ENCODE measurements at regions not wholly inside any gene's neighbourhood (a gene's known extent, or its start where the extent isn't known, plus 50 kb on each side); places are given as distances from the start of the nearest gene placed in this dataset.

DNA sequence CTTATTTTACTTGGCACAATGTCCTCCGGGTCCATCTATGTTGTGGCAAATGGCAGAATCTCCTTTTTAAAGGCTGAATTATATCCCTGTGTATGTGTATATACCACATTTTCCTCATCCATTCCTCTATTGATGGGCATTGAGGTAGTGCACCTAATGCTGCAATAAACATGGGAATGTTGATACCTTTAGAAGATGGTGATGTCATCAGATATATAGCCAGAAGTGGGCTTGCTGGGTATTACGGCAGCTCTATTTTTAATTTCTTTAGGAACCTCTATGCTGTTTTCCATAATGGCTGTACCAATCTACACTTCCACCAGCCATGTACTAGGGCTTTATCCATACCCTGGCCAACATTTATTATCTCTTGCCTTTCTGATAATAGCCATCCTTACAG, 315.7 kb downstream of the FOXA2 start:
- no peaks in the 10 kb centered on the region for H3K36me3 ChIP-seq (ENCODE audit: control insufficient read depth, low read depth, low read length)
- no peak overlapping the region for H3K4me3 ChIP-seq (ENCODE audit: low read length)
- no peaks in the 10 kb centered on the region for H3K27me3 ChIP-seq (ENCODE audit: control insufficient read depth, insufficient read depth, low read length)
- no peak overlapping the region for H3K27ac ChIP-seq (ENCODE audit: low read length)
- no peak overlapping the region for H3K9ac ChIP-seq (ENCODE audit: low read length)
- no peaks in the 10 kb centered on the region for H3K4me1 ChIP-seq (ENCODE audit: control insufficient read depth, low read depth, low read length)
- no peaks in the 10 kb centered on the region for H3K9me3 ChIP-seq (ENCODE audit: control insufficient read depth, low read depth, low read length)

GRCh38 chr20:22264917-22265316, 319.5 kb downstream of the FOXA2 start:
- H3K4me3 ChIP-seq (ENCODE audit: low read length), result no peak overlapping the region
- H3K27ac ChIP-seq (ENCODE audit: low read length), result no peak overlapping the region
- H3K9ac ChIP-seq (ENCODE audit: low read length), result no peak overlapping the region
- no peaks in the 10 kb centered on the region for H3K36me3 ChIP-seq (ENCODE audit: control insufficient read depth, low read depth, low read length)
- H3K9me3 ChIP-seq (ENCODE audit: control insufficient read depth, low read depth, low read length), result no peaks in the 10 kb centered on the region
- H3K4me1 ChIP-seq (ENCODE audit: control insufficient read depth, low read depth, low read length), result no peaks in the 10 kb centered on the region
- H3K27me3 ChIP-seq (ENCODE audit: control insufficient read depth, insufficient read depth, low read length), result no peaks in the 10 kb centered on the region

DNA sequence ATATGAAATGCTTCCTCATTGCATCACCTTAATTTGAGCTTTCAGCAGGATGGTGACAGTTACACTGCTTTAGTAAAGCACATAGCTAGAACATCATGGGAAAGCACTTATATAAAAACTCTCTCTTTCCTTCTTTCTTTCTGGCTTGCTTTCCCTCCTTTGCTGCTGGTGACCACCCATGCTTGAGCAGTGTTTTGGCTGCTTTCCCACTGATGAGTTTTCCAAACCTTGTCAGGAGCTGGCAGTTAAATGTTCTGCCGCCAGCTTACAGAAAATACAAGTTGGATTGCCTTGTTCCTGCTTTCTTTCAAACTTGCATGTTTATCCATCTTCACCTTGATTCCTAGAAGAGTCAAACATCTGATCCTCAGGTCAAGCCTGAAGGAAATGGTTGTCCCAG, 323.9 kb downstream of the FOXA2 start:
- Histone ChIP-seq H3K27ac (ENCODE audit: low read length) (no peak overlapping the region), H3K4me3 (ENCODE audit: low read length) (no peak overlapping the region), H3K36me3 (ENCODE audit: control insufficient read depth, low read depth, low read length) (no peaks in the 10 kb centered on the region), H3K27me3 (ENCODE audit: control insufficient read depth, insufficient read depth, low read length) (no peaks in the 10 kb centered on the region), H3K9ac (ENCODE audit: low read length) (no peak overlapping the region), H3K4me1 (ENCODE audit: control insufficient read depth, low read depth, low read length) (no peaks in the 10 kb centered on the region), H3K9me3 (ENCODE audit: control insufficient read depth, low read depth, low read length) (no peaks in the 10 kb centered on the region)

GRCh38 chr20:22257912-22258311, 326.5 kb downstream of the FOXA2 start:
- Histone ChIP-seq H3K9me3 (ENCODE audit: control insufficient read depth, low read depth, low read length) (no peaks in the 10 kb centered on the region), H3K4me3 (ENCODE audit: low read length) (no peak overlapping the region), H3K4me1 (ENCODE audit: control insufficient read depth, low read depth, low read length) (no peaks in the 10 kb centered on the region), H3K27me3 (ENCODE audit: control insufficient read depth, insufficient read depth, low read length) (no peaks in the 10 kb centered on the region), H3K9ac (ENCODE audit: low read length) (no peak overlapping the region), H3K27ac (ENCODE audit: low read length) (no peak overlapping the region), H3K36me3 (ENCODE audit: control insufficient read depth, low read depth, low read length) (no peaks in the 10 kb centered on the region)

GRCh38 chr20:22248051-22248667, 336.2 kb downstream of the FOXA2 start:
- no peak overlapping the region for H3K4me3 ChIP-seq (ENCODE audit: low read length)
- no peaks in the 10 kb centered on the region for H3K27me3 ChIP-seq (ENCODE audit: control insufficient read depth, insufficient read depth, low read length)

DNA sequence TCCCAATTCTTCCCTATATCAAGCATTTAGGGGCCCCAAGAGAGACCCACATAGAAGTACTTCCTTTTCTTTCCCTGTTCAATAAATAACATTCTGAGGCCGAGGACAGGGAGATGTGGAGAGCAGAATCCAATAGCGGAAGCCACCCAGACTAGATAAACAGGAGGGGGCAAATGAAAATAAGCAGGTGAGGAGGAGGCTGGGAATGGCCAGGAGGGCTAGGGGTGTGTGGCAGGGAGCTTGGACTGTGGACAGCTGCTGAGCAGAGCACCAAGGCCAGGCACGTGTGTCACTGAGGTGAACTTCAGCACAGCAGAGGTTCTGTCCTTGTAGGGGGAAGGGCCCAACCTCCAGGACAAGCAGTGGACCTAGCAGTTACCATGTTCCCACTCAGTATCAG, 339.2 kb downstream of the FOXA2 start:
- H3K9ac ChIP-seq (ENCODE audit: low read length), result no peak overlapping the region
- no peak overlapping the region for H3K4me3 ChIP-seq (ENCODE audit: low read length)
- no peaks in the 10 kb centered on the region for H3K27me3 ChIP-seq (ENCODE audit: control insufficient read depth, insufficient read depth, low read length)
- H3K9me3 ChIP-seq (ENCODE audit: control insufficient read depth, low read depth, low read length), result no peaks in the 10 kb centered on the region
- H3K4me1 ChIP-seq (ENCODE audit: control insufficient read depth, low read depth, low read length), result no peaks in the 10 kb centered on the region
- no peak overlapping the region for H3K27ac ChIP-seq (ENCODE audit: low read length)
- H3K36me3 ChIP-seq (ENCODE audit: control insufficient read depth, low read depth, low read length), result no peaks in the 10 kb centered on the region

More at GRCh38 chr20:22248051-22248667, 336.2 kb downstream of the FOXA2 start:
- Histone ChIP-seq H3K4me1 (ENCODE audit: control insufficient read depth, low read depth, low read length) (no peaks in the 10 kb centered on the region), H3K9ac (ENCODE audit: low read length) (no peak overlapping the region), H3K9me3 (ENCODE audit: control insufficient read depth, low read depth, low read length) (no peaks in the 10 kb centered on the region), H3K27ac (ENCODE audit: low read length) (no peak overlapping the region), H3K36me3 (ENCODE audit: control insufficient read depth, low read depth, low read length) (no peaks in the 10 kb centered on the region)

DNA sequence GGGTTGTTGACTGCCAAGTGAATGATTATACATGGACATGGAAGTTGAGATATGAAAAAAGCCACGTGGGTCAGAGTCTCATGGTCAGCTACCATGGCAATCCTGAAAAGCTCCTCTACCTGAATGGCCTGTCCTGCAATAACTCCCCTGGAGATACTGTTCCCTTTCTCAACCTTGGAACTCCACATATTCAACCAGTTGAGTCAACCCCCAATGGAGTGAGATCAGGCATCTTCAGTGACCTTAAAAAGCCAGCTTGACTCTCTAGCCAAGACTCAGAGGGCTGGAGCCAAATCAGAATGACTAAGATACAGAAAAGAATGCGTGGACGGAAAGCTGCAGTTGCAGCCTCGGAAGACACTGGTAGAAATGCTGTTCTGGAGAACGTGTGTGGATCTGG, 341.3 kb downstream of the FOXA2 start:
- Histone ChIP-seq H3K9ac (ENCODE audit: low read length) (no peak overlapping the region), H3K36me3 (ENCODE audit: control insufficient read depth, low read depth, low read length) (no peaks in the 10 kb centered on the region), H3K27me3 (ENCODE audit: control insufficient read depth, insufficient read depth, low read length) (no peaks in the 10 kb centered on the region), H3K9me3 (ENCODE audit: control insufficient read depth, low read depth, low read length) (no peaks in the 10 kb centered on the region), H3K4me1 (ENCODE audit: control insufficient read depth, low read depth, low read length) (no peaks in the 10 kb centered on the region), H3K4me3 (ENCODE audit: low read length) (no peak overlapping the region), H3K27ac (ENCODE audit: low read length) (no peak overlapping the region)

GRCh38 chr20:22241609-22242008, 342.8 kb downstream of the FOXA2 start:
- H3K36me3 ChIP-seq (ENCODE audit: control insufficient read depth, low read depth, low read length), result no peaks in the 10 kb centered on the region
- no peaks in the 10 kb centered on the region for H3K4me1 ChIP-seq (ENCODE audit: control insufficient read depth, low read depth, low read length)
- no peak overlapping the region for H3K9ac ChIP-seq (ENCODE audit: low read length)
- no peak overlapping the region for H3K4me3 ChIP-seq (ENCODE audit: low read length)
- no peak overlapping the region for H3K27ac ChIP-seq (ENCODE audit: low read length)
- H3K27me3 ChIP-seq (ENCODE audit: control insufficient read depth, insufficient read depth, low read length), result no peaks in the 10 kb centered on the region
- H3K9me3 ChIP-seq (ENCODE audit: control insufficient read depth, low read depth, low read length), result no peaks in the 10 kb centered on the region

DNA sequence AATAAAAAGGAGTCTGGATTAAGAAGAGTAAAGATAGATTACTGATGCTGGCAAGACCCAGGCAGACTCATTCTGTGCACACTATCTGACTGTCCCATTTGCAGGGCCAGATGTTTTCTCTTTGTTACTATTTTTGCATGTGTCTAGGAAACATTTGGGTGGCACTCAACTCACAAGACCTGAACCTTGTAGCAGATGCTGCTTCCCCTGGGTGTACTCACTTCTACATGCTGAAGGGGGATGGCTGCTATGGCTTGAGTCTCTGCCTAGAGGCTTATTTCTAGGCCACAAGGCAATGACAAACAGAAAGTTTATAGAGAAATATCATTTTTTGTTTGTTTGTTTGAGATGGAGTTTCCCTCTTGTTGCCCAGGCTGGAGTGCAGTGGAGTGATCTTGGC, 351.4 kb downstream of the FOXA2 start:
- Histone ChIP-seq H3K4me1 (ENCODE audit: control insufficient read depth, low read depth, low read length) (peaks cover 17% of the 10 kb centered on the region), H3K27ac (ENCODE audit: low read length) (no peak overlapping the region), H3K9me3 (ENCODE audit: control insufficient read depth, low read depth, low read length) (no peaks in the 10 kb centered on the region), H3K4me3 (ENCODE audit: low read length) (no peak overlapping the region), H3K27me3 (ENCODE audit: control insufficient read depth, insufficient read depth, low read length) (no peaks in the 10 kb centered on the region), H3K9ac (ENCODE audit: low read length) (no peak overlapping the region), H3K36me3 (ENCODE audit: control insufficient read depth, low read depth, low read length) (no peaks in the 10 kb centered on the region)

- Histone ChIP-seq H3K9ac (ENCODE audit: low read length) (no peak overlapping the region), H3K4me1 (ENCODE audit: control insufficient read depth, low read depth, low read length) (peaks cover 17% of the 10 kb centered on the region), H3K27ac (ENCODE audit: low read length) (no peak overlapping the region), H3K9me3 (ENCODE audit: control insufficient read depth, low read depth, low read length) (no peaks in the 10 kb centered on the region), H3K4me3 (ENCODE audit: low read length) (no peak overlapping the region), H3K36me3 (ENCODE audit: control insufficient read depth, low read depth, low read length) (no peaks in the 10 kb centered on the region), H3K27me3 (ENCODE audit: control insufficient read depth, insufficient read depth, low read length) (no peaks in the 10 kb centered on the region)
Measured at GRCh38 chr20:22232473-22232872, 351.9 kb downstream of the FOXA2 start.

- no peak overlapping the region for H3K9ac ChIP-seq (ENCODE audit: low read length)
- H3K4me3 ChIP-seq (ENCODE audit: low read length), result no peak overlapping the region
- no peaks in the 10 kb centered on the region for H3K27me3 ChIP-seq (ENCODE audit: control insufficient read depth, insufficient read depth, low read length)
- peaks cover 11% of the 10 kb centered on the region for H3K4me1 ChIP-seq (ENCODE audit: control insufficient read depth, low read depth, low read length)
- H3K27ac ChIP-seq (ENCODE audit: low read length), result no peak overlapping the region
- no peaks in the 10 kb centered on the region for H3K36me3 ChIP-seq (ENCODE audit: control insufficient read depth, low read depth, low read length)
- H3K9me3 ChIP-seq (ENCODE audit: control insufficient read depth, low read depth, low read length), result no peaks in the 10 kb centered on the region
Measured at GRCh38 chr20:22226849-22227700, 357.3 kb downstream of the FOXA2 start.

DNA sequence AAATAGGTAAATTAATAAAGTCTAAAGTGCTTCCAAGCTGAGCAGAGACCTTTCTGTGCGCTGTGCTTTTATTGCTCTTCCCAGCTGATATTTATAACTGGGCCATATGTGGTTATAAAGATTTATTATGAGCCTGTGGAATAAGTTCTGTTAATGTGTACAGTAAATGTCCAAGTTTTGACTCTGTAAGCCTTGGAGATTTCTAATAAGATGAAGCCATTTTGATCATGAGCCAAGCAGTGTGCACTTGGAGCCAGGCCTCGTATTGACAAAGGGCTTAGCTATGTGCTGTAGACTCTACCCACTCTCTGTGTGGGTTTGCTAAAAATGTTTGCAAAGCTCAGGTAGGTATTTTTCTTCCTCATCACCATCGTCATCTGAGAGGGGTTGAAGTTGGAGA, 361.1 kb downstream of the FOXA2 start:
- no peaks in the 10 kb centered on the region for H3K9me3 ChIP-seq (ENCODE audit: control insufficient read depth, low read depth, low read length)
- H3K36me3 ChIP-seq (ENCODE audit: control insufficient read depth, low read depth, low read length), result no peaks in the 10 kb centered on the region
- no peaks in the 10 kb centered on the region for H3K27me3 ChIP-seq (ENCODE audit: control insufficient read depth, insufficient read depth, low read length)
- peaks cover 8% of the 10 kb centered on the region for H3K4me1 ChIP-seq (ENCODE audit: control insufficient read depth, low read depth, low read length)
- H3K4me3 ChIP-seq (ENCODE audit: low read length), result no peak overlapping the region
- no peak overlapping the region for H3K27ac ChIP-seq (ENCODE audit: low read length)
- H3K9ac ChIP-seq (ENCODE audit: low read length), result no peak overlapping the region

Data from iPS-18a (cell line).